ENCODE measurements at regions not wholly inside any gene's neighbourhood (a gene's known extent, or its start where the extent isn't known, plus 50 kb on each side); places are given as distances from the start of the nearest gene placed in this dataset.

GRCh38 chr4:133597251-133597650, 448.2 kb downstream of the PCDH10 start:
- TF ChIP-seq CTCF (IDR thresholded peaks at IDR 0.05; ENCODE audit: low read depth, low read length, missing control alignments), result no peak
- no peak for DNase-seq (ENCODE audit: extremely low read depth, low read depth)
- H3K4me3 ChIP-seq (replicated peaks; ENCODE audit: low read depth, low read length), result no peak overlapping the region

- DNase-seq (ENCODE audit: extremely low read depth, low read depth), result no peak
- TF ChIP-seq CTCF (IDR thresholded peaks at IDR 0.05; ENCODE audit: low read depth, low read length, missing control alignments), result no peak
- H3K4me3 ChIP-seq (replicated peaks; ENCODE audit: low read depth, low read length), result no peak overlapping the region
These were observed 447.4 kb downstream of the PCDH10 start for GRCh38 chr4:133596459-133596858.

GRCh38 chr4:133594390-133595207, 445.5 kb downstream of the PCDH10 start:
- DNase-seq (ENCODE audit: extremely low read depth, low read depth), result no peak
- TF ChIP-seq CTCF (IDR thresholded peaks at IDR 0.05; ENCODE audit: low read depth, low read length, missing control alignments), result no peak
- H3K4me3 ChIP-seq (replicated peaks; ENCODE audit: low read depth, low read length), result no peak overlapping the region

GRCh38 chr4:133593764-133594163, 444.7 kb downstream of the PCDH10 start:
- TF ChIP-seq CTCF (IDR thresholded peaks at IDR 0.05; ENCODE audit: low read depth, low read length, missing control alignments), result no peak
- no peak overlapping the region for H3K4me3 ChIP-seq (replicated peaks; ENCODE audit: low read depth, low read length)
- no peak for DNase-seq (ENCODE audit: extremely low read depth, low read depth)

GRCh38 chr4:133592591-133592990, 443.5 kb downstream of the PCDH10 start:
- DNase-seq (ENCODE audit: extremely low read depth, low read depth), result no peak
- TF ChIP-seq CTCF (IDR thresholded peaks at IDR 0.05; ENCODE audit: low read depth, low read length, missing control alignments), result no peak
- no peak overlapping the region for H3K4me3 ChIP-seq (replicated peaks; ENCODE audit: low read depth, low read length)

- TF ChIP-seq CTCF (IDR thresholded peaks at IDR 0.05; ENCODE audit: low read depth, low read length, missing control alignments), result no peak
- no peak for DNase-seq (ENCODE audit: extremely low read depth, low read depth)
- no peak overlapping the region for H3K4me3 ChIP-seq (replicated peaks; ENCODE audit: low read depth, low read length)
These were observed 443.0 kb downstream of the PCDH10 start for GRCh38 chr4:133592106-133592505.

GRCh38 chr4:133588306-133588705, 439.2 kb downstream of the PCDH10 start:
- H3K4me3 ChIP-seq (replicated peaks; ENCODE audit: low read depth, low read length), result no peak overlapping the region
- TF ChIP-seq CTCF (IDR thresholded peaks at IDR 0.05; ENCODE audit: low read depth, low read length, missing control alignments), result no peak
- DNase-seq (ENCODE audit: extremely low read depth, low read depth), result no peak

Data from HFF-Myc (cell line).